HCT116 (cell line): ENCODE measurements at regions not wholly inside any gene's neighbourhood (a gene's known extent, or its start where the extent isn't known, plus 50 kb on each side); places are given as distances from the start of the nearest gene placed in this dataset.

ENCODE experiments used
- ATAC-seq: fragments of 200-7000 bp; cut with Tn5 transposase; 2 replicates; pipeline ENCODE4 v1.9.1; 2020; ENCODE audit warnings: mild to moderate bottlenecking, moderate library complexity
- BruUV-seq: library from RNA; stranded (reverse); fragments of 400-500 nt; replicated peaks from 2 replicates; lab custom pipeline; 2021; lab: Mats Ljungman, UMichigan
- CTCF ChIA-PET: fragments of 300-600 bp; sonication (Branson Sonifier 250); formaldehyde crosslinking; loops from one replicate; lab custom pipeline; 2021; ENCODE audit warnings: antibody characterized with exemption; lab: Charles Lee
- POLR2A ChIA-PET: fragments of 300-600, 350-600 bp; sonication (Branson Sonifier 250); formaldehyde crosslinking; loops from one replicate; lab custom pipeline; 2021; ENCODE audit warnings: antibody characterized with exemption; lab: Charles Lee
- RAD21 ChIA-PET, 2 experiments: fragments of 300-600 bp; sonication (Branson Sonifier 250); formaldehyde crosslinking; loops; one replicate each; lab custom pipeline; 2023; ENCODE audit warnings: low total read pairs in 2 of 2; ENCODE audit not compliant: uncharacterized antibody in 2 of 2, unreplicated experiment in 2 of 2, low non-redundant PET in 1 of 2; lab: Charles Lee
- DNase-seq: peaks from one replicate; pipeline ENCODE4 v3.0.0-alpha.2; 2010; ENCODE audit warnings: low read depth, low spot score
- H2AFZ ChIP-seq: fragments of 200-600 bp; shearing (Covaris generic), sonication (generic); 2 replicates; pipeline ENCODE4 v1.6.1; 2017; ENCODE audit warnings: low read depth, mixed run types, mixed read lengths, antibody characterized with exemption, low read length; ENCODE audit not compliant: poor library complexity, severe bottlenecking
- H3K27ac ChIP-seq: 2 replicates; pipeline ENCODE4 v1.5.1; 2012; ENCODE audit warnings: low read depth, low read length
- H3K27me3 ChIP-seq: fragments of 200-600 bp; sonication (generic); 2 replicates; pipeline ENCODE4 v1.6.1; 2016; ENCODE audit warnings: mixed run types, low read length, mixed read lengths; ENCODE audit not compliant: insufficient read depth
- H3K36me3 ChIP-seq, 2 experiments: fragments of 200-500 bp in 1 of 2; fragments of 200-600 bp in 1 of 2; sonication (Bioruptor generic) in 1 of 2; sonication (generic) in 1 of 2; 2 replicates each; pipeline versions ENCODE4 v1.5.1 to v1.6.1; 2014 to 2016; ENCODE audit warnings: low read length in 2 of 2, inconsistent platforms in 1 of 2, mixed read lengths in 1 of 2, mixed run types in 1 of 2; ENCODE audit not compliant: insufficient read depth in 2 of 2, control insufficient read depth in 1 of 2
- H3K4me1 ChIP-seq, 2 experiments: fragments of 200-600 bp in 1 of 2; sonication (generic) in 1 of 2; 2 replicates each; pipeline versions ENCODE4 v1.5.1 to v1.6.1; 2012 to 2017; ENCODE audit warnings: low read length in 2 of 2, inconsistent platforms in 1 of 2, mild to moderate bottlenecking in 1 of 2, mixed read lengths in 1 of 2, mixed run types in 1 of 2, moderate library complexity in 1 of 2; ENCODE audit not compliant: insufficient read depth in 2 of 2, control insufficient read depth in 1 of 2
- H3K4me2 ChIP-seq: fragments of 200-600 bp; sonication (generic); 2 replicates; pipeline ENCODE4 v1.6.1; 2017; ENCODE audit warnings: mixed run types, low read length, mixed read lengths
- H3K4me3 ChIP-seq, 2 experiments: fragments of 200-600 bp in 1 of 2; sonication (generic) in 1 of 2; replicated peaks in 1 of 2; 2 replicates each; pipeline ENCODE4 v1.5.1; 2011 to 2016; ENCODE audit warnings: low read length in 2 of 2, control low read depth in 1 of 2, low read depth in 1 of 2, mild to moderate bottlenecking in 1 of 2, mixed read lengths in 1 of 2, mixed run types in 1 of 2
- H3K79me2 ChIP-seq: fragments of 200-600 bp; sonication (generic); 2 replicates; pipeline ENCODE4 v1.6.1; 2017; ENCODE audit warnings: mild to moderate bottlenecking, mixed run types, low read length, moderate library complexity, mixed read lengths; ENCODE audit not compliant: insufficient read depth
- H3K9ac ChIP-seq: fragments of 200-600 bp; sonication (generic); 2 replicates; pipeline ENCODE4 v1.6.1; 2016; ENCODE audit warnings: low read length, mixed read lengths
- H3K9me2 ChIP-seq: fragments of 200-600 bp; sonication (generic), shearing (Covaris generic); 2 replicates; pipeline ENCODE4 v1.6.1; 2017; ENCODE audit warnings: mixed run types, mild to moderate bottlenecking, moderate library complexity; ENCODE audit not compliant: insufficient read depth
- H3K9me3 ChIP-seq, 2 experiments: fragments of 200-500 bp in 1 of 2; fragments of 200-600 bp in 1 of 2; sonication (Bioruptor generic) in 1 of 2; sonication (generic) in 1 of 2; 2 replicates each; pipeline ENCODE4 v1.6.1; 2014 to 2017; ENCODE audit warnings: low read length in 2 of 2, mixed read lengths in 2 of 2, inconsistent platforms in 1 of 2, low read depth in 1 of 2, mild to moderate bottlenecking in 1 of 2, mixed run types in 1 of 2, moderate library complexity in 1 of 2; ENCODE audit not compliant: control insufficient read depth in 1 of 2, insufficient read depth in 1 of 2
- H4K20me1 ChIP-seq: fragments of 200-600 bp; sonication (generic), shearing (Covaris generic); 2 replicates; pipeline ENCODE4 v1.6.1; 2017; ENCODE audit warnings: mixed run types, mild to moderate bottlenecking, moderate library complexity; ENCODE audit not compliant: insufficient read depth
- CBX3 ChIP-seq: IDR thresholded peaks from 2 replicates; pipeline ENCODE4 v1.6.1; 2012; ENCODE audit warnings: low read depth
- CEBPB ChIP-seq: IDR thresholded peaks from 2 replicates; pipeline ENCODE4 v1.6.1; 2012; ENCODE audit warnings: low read depth
- EGR1 ChIP-seq: IDR thresholded peaks from 2 replicates; pipeline ENCODE4 v1.6.1; 2012; ENCODE audit warnings: low read depth
- ELF1 ChIP-seq: IDR thresholded peaks from 2 replicates; pipeline ENCODE4 v1.6.1; 2012; ENCODE audit warnings: low read depth, borderline replicate concordance
- EZH2 ChIP-seq: fragments of 200-600 bp; sonication (generic); IDR thresholded peaks from 2 replicates; pipeline ENCODE4 v1.6.1; 2017; ENCODE audit warnings: antibody characterized with exemption, mixed run types
- FOSL1 ChIP-seq: IDR thresholded peaks from 2 replicates; pipeline ENCODE4 v1.6.1; 2012; ENCODE audit warnings: low read depth
- JUND ChIP-seq: IDR thresholded peaks from 2 replicates; pipeline ENCODE4 v1.6.1; 2012
- POLR2AphosphoS5 ChIP-seq: IDR thresholded peaks from 2 replicates; pipeline ENCODE4 v1.6.1; 2011; ENCODE audit warnings: mild to moderate bottlenecking, low read depth, low read length, moderate library complexity
- RAD21 ChIP-seq: IDR thresholded peaks from 2 replicates; pipeline ENCODE4 v1.6.1; 2012; ENCODE audit warnings: low read depth, mild to moderate bottlenecking
- SIN3A ChIP-seq: IDR thresholded peaks from 2 replicates; pipeline ENCODE4 v1.6.1; 2012; ENCODE audit warnings: low read depth
- SP1 ChIP-seq: IDR thresholded peaks from 2 replicates; pipeline ENCODE4 v1.6.1; 2012; ENCODE audit warnings: low read depth
- SRF ChIP-seq: IDR thresholded peaks from 2 replicates; pipeline ENCODE4 v1.6.1; 2012; ENCODE audit warnings: low read depth
- TCF7L2 ChIP-seq: IDR thresholded peaks from 2 replicates; pipeline ENCODE4 v1.7.0; 2011; ENCODE audit warnings: borderline replicate concordance, inconsistent platforms; ENCODE audit not compliant: insufficient read depth, insufficient read length; ENCODE audit errors: extremely low read depth
- YY1 ChIP-seq: IDR thresholded peaks from 2 replicates; pipeline ENCODE4 v1.6.1; 2011; ENCODE audit warnings: low read length, low read depth, moderate library complexity, mild to moderate bottlenecking; ENCODE audit not compliant: insufficient replicate concordance; ENCODE audit errors: extremely low read depth
- ZFX ChIP-seq: fragments of 450-650 bp; IDR thresholded peaks from 2 replicates; pipeline ENCODE4 v1.6.1; 2017
- ZNF274 ChIP-seq: fragments of 200-500 bp; sonication (Bioruptor generic); IDR thresholded peaks from 2 replicates; pipeline ENCODE4 v1.6.1; 2014; ENCODE audit warnings: mild to moderate bottlenecking, low read depth, low read length, inconsistent platforms
- intact Hi-C: fragments of 100-400 bp; cut with micrococcal nuclease; formaldehyde crosslinking; loops from 2 replicates; pipeline ENCODE4 v1.10.0; 2022
- TF ChIP-seq, protein P1 (sequence below): IDR thresholded peaks from 2 replicates; pipeline ENCODE4 v1.6.1; 2012
- TF ChIP-seq, protein P2 (sequence below): IDR thresholded peaks from 2 replicates; pipeline ENCODE4 v1.6.1; 2012; ENCODE audit warnings: low read depth
- TF ChIP-seq, protein P3 (sequence below): IDR thresholded peaks from 2 replicates; pipeline ENCODE4 v1.6.1; 2012
- TF ChIP-seq, protein P4 (sequence below): IDR thresholded peaks from 2 replicates; pipeline ENCODE4 v1.6.1; 2011; ENCODE audit warnings: mild to moderate bottlenecking, low read length, moderate library complexity; ENCODE audit not compliant: insufficient replicate concordance; ENCODE audit errors: extremely low read depth

DNA sequence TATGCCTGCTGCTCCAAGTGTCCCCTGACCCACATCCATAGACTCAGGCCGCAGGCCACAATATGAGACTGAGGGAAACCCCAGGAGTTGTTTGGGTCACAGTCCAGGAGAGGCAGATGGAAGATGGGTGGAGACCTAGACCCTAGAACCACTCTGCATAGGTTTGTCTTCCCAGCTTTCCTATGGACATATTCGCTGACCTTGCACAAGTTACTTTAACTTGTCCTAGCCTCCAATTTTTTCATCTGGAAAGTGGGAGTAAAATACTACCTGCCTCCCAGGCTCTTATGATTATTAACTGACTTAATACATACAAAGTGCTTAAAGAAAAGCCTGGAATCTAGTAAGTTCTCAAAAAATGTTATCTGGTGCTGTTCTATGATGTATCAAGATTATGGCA lies 157.1 kb upstream of the IFNG-AS1 start:
- RAD21 ChIA-PET: no interaction called here

More for the DNA sequence above, 157.1 kb upstream of the IFNG-AS1 start:
- no peaks in the 10 kb centered on the region for H3K36me3 ChIP-seq
- no peaks in the 10 kb centered on the region for H3K9me3 ChIP-seq
- H3K9me2 ChIP-seq: no peaks in the 10 kb centered on the region
- no peak overlapping the region for H3K4me3 ChIP-seq
- peaks cover 0 to 16% of the 10 kb centered on the region in 2 experiments; a peak in 3 of 4 replicates for H3K4me1 ChIP-seq
- no peaks in the 10 kb centered on the region for H3K79me2 ChIP-seq
- no TSS peak for BruUV-seq
- no peak overlapping the region for H2AFZ ChIP-seq
- H3K27me3 ChIP-seq: no peaks in the 10 kb centered on the region
- TF ChIP-seq SP1 (no peak), SRF (no peak), SIN3A (no peak), POLR2AphosphoS5 (no peak), JUND (no peak), CEBPB (no peak), ZFX (no peak), EZH2 (no peak), CBX3 (no peak), EGR1 (no peak), ELF1 (no peak), FOSL1 (no peak), YY1 (no peak), ZNF274 (no peak), TCF7L2 (no peak), RAD21 (no peak)
- TF ChIP-seq, protein P1, sequence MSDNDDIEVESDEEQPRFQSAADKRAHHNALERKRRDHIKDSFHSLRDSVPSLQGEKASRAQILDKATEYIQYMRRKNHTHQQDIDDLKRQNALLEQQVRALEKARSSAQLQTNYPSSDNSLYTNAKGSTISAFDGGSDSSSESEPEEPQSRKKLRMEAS: no peak
- TF ChIP-seq, protein P2, sequence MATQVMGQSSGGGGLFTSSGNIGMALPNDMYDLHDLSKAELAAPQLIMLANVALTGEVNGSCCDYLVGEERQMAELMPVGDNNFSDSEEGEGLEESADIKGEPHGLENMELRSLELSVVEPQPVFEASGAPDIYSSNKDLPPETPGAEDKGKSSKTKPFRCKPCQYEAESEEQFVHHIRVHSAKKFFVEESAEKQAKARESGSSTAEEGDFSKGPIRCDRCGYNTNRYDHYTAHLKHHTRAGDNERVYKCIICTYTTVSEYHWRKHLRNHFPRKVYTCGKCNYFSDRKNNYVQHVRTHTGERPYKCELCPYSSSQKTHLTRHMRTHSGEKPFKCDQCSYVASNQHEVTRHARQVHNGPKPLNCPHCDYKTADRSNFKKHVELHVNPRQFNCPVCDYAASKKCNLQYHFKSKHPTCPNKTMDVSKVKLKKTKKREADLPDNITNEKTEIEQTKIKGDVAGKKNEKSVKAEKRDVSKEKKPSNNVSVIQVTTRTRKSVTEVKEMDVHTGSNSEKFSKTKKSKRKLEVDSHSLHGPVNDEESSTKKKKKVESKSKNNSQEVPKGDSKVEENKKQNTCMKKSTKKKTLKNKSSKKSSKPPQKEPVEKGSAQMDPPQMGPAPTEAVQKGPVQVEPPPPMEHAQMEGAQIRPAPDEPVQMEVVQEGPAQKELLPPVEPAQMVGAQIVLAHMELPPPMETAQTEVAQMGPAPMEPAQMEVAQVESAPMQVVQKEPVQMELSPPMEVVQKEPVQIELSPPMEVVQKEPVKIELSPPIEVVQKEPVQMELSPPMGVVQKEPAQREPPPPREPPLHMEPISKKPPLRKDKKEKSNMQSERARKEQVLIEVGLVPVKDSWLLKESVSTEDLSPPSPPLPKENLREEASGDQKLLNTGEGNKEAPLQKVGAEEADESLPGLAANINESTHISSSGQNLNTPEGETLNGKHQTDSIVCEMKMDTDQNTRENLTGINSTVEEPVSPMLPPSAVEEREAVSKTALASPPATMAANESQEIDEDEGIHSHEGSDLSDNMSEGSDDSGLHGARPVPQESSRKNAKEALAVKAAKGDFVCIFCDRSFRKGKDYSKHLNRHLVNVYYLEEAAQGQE: no peak
- TF ChIP-seq, protein P3, sequence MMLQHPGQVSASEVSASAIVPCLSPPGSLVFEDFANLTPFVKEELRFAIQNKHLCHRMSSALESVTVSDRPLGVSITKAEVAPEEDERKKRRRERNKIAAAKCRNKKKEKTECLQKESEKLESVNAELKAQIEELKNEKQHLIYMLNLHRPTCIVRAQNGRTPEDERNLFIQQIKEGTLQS: no peak
- TF ChIP-seq, protein P4, sequence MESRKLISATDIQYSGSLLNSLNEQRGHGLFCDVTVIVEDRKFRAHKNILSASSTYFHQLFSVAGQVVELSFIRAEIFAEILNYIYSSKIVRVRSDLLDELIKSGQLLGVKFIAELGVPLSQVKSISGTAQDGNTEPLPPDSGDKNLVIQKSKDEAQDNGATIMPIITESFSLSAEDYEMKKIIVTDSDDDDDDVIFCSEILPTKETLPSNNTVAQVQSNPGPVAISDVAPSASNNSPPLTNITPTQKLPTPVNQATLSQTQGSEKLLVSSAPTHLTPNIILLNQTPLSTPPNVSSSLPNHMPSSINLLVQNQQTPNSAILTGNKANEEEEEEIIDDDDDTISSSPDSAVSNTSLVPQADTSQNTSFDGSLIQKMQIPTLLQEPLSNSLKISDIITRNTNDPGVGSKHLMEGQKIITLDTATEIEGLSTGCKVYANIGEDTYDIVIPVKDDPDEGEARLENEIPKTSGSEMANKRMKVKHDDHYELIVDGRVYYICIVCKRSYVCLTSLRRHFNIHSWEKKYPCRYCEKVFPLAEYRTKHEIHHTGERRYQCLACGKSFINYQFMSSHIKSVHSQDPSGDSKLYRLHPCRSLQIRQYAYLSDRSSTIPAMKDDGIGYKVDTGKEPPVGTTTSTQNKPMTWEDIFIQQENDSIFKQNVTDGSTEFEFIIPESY: no peak
- no peak overlapping the region for H3K27ac ChIP-seq
- DNase-seq (no peak), ATAC-seq (no peak)
- H3K9ac ChIP-seq: no peak overlapping the region
- POLR2A ChIA-PET: no interaction called here
- intact Hi-C loops: no loop called here
- H3K4me2 ChIP-seq: no peak overlapping the region
- H4K20me1 ChIP-seq: no peaks in the 10 kb centered on the region
- CTCF ChIA-PET: no interaction called here
